Peyer's patch (tissue), 4 donors: ENCODE measurements at regions not wholly inside any gene's neighbourhood (a gene's known extent, or its start where the extent isn't known, plus 50 kb on each side); places are given as distances from the start of the nearest gene placed in this dataset.

Source experiments
- DNase-seq, 3 donors: peaks; one replicate each; pipeline ENCODE4 v3.0.0-alpha.2; 2017 to 2019
- H3K27ac ChIP-seq, 4 donors: fragments of 200-600 bp; sonication (generic); one replicate each; pipeline ENCODE4 v1.5.1; 2016 to 2019
- H3K27me3 ChIP-seq, 2 donors: fragments of 200-600 bp; sonication (generic); one replicate each; pipeline ENCODE4 v1.5.1; 2019
- H3K36me3 ChIP-seq, 3 donors: fragments of 200-600 bp; sonication (generic); one replicate each; pipeline ENCODE4 v1.5.1; 2016 to 2019
- H3K4me1 ChIP-seq, 4 donors: fragments of 200-600 bp; sonication (generic); one replicate each; pipeline ENCODE4 v1.5.1; 2016 to 2019
- H3K4me3 ChIP-seq, 4 donors: fragments of 200-600 bp; sonication (generic); 1 replicate in 3 of 4; 2 replicates in 1 of 4; pipeline ENCODE4 v1.5.1; 2016 to 2019; ENCODE audit warnings: mild to moderate bottlenecking in 1 of 4
- H3K9me3 ChIP-seq, 4 donors: fragments of 200-600 bp; sonication (generic); one replicate each; pipeline ENCODE4 v1.5.1; 2016 to 2019; ENCODE audit warnings: mild to moderate bottlenecking in 1 of 4
- POLR2A ChIP-seq, 2 donors: fragments of 450-650 bp; IDR thresholded peaks; one replicate each; pipeline ENCODE4 v1.5.1; 2017; ENCODE audit warnings: antibody characterized with exemption in 2 of 2, mild to moderate bottlenecking in 2 of 2, moderate library complexity in 2 of 2
- TF ChIP-seq, protein P1 (sequence below), 6 experiments: fragments of 450-650 bp in 4 of 6; fragments of 200-600 bp in 2 of 6; sonication (generic) in 1 of 6; IDR thresholded peaks; one replicate each; pipeline ENCODE4 v1.5.1; 2017 to 2019; ENCODE audit warnings: antibody characterized with exemption in 6 of 6, mild to moderate bottlenecking in 3 of 6, moderate library complexity in 1 of 6

- H3K27ac ChIP-seq: peak overlapping the region in 1 of 4 donors; percentile 83
Observed at GRCh38 chr17:77279448-77280303, 138.9 kb downstream of the SEC14L1 start.

DNA sequence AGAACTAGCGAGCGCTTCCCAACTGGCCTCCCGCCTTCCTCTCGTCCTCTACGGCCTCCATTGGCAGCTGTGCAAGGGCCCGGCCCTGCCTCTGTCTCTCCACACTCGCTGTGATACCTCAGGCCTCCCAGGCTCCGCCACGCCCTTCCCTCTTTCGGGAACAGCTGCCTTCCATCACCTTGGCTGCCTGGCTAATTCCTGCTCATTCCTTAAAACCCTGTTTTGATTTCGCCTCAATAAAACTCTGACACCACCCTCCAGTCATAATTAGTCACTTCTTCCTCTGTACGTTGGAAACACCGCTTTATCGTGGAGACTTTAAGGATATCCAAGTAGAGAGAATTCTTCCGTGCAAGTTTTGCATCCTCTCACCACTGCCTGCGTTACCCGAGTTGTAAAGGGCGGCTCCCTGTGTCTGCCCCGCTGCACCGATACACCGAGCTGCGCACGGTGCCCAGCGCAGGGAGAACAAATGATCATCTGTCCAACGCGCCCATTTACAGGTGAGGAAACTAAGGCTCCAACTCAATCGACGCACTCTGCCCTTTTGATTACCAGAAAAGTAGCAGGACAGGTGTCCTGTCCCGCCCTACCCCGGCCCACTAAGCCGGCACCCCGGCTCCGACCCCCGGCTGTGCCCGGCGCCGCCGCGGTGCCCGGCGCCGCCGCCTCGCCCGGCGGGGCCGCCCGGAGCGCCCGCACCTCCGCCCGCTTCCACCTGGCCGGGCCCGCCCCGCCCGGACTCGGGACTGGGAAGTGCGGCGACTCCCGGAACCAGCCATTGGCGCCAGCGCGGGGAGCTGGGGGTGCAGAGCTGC, 139.7 kb downstream of the SEC14L1 start:
- peak in 2 of 3 donors; percentile 59 to 64 for DNase-seq
- Histone ChIP-seq H3K4me1 (peaks cover 0 to 26% (median 7%) of the 10 kb centered on the region in 4 donors), H3K36me3 (no peaks in the 10 kb centered on the region), H3K27me3 (no peaks in the 10 kb centered on the region), H3K4me3 (peak overlapping the region; percentile 55 to 88 (median 62)), H3K9me3 (no peaks in the 10 kb centered on the region), H3K27ac (peak overlapping the region in 2 of 4 donors; percentile 38 to 83)
- TF ChIP-seq POLR2A (IDR thresholded peaks at IDR 0.05): peak in 1 of 2 donors; percentile 19
- TF ChIP-seq, protein P1, sequence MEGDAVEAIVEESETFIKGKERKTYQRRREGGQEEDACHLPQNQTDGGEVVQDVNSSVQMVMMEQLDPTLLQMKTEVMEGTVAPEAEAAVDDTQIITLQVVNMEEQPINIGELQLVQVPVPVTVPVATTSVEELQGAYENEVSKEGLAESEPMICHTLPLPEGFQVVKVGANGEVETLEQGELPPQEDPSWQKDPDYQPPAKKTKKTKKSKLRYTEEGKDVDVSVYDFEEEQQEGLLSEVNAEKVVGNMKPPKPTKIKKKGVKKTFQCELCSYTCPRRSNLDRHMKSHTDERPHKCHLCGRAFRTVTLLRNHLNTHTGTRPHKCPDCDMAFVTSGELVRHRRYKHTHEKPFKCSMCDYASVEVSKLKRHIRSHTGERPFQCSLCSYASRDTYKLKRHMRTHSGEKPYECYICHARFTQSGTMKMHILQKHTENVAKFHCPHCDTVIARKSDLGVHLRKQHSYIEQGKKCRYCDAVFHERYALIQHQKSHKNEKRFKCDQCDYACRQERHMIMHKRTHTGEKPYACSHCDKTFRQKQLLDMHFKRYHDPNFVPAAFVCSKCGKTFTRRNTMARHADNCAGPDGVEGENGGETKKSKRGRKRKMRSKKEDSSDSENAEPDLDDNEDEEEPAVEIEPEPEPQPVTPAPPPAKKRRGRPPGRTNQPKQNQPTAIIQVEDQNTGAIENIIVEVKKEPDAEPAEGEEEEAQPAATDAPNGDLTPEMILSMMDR (IDR thresholded peaks at IDR 0.05): no peak

More at GRCh38 chr17:77279448-77280303, 138.9 kb downstream of the SEC14L1 start:
- peak in 2 of 3 donors; percentile 54 to 58 for DNase-seq
- no peaks in the 10 kb centered on the region for H3K9me3 ChIP-seq
- TF ChIP-seq, protein P1 (IDR thresholded peaks at IDR 0.05): peak in 2 of 6 experiments; percentile 8 to 13
- TF ChIP-seq POLR2A (IDR thresholded peaks at IDR 0.05): no peak
- no peaks in the 10 kb centered on the region for H3K36me3 ChIP-seq
- H3K4me3 ChIP-seq: peak overlapping the region in 2 of 4 donors; percentile 66 to 88
- peaks cover 0 to 17% (median 7%) of the 10 kb centered on the region in 4 donors for H3K4me1 ChIP-seq
- H3K27me3 ChIP-seq: no peaks in the 10 kb centered on the region

DNA sequence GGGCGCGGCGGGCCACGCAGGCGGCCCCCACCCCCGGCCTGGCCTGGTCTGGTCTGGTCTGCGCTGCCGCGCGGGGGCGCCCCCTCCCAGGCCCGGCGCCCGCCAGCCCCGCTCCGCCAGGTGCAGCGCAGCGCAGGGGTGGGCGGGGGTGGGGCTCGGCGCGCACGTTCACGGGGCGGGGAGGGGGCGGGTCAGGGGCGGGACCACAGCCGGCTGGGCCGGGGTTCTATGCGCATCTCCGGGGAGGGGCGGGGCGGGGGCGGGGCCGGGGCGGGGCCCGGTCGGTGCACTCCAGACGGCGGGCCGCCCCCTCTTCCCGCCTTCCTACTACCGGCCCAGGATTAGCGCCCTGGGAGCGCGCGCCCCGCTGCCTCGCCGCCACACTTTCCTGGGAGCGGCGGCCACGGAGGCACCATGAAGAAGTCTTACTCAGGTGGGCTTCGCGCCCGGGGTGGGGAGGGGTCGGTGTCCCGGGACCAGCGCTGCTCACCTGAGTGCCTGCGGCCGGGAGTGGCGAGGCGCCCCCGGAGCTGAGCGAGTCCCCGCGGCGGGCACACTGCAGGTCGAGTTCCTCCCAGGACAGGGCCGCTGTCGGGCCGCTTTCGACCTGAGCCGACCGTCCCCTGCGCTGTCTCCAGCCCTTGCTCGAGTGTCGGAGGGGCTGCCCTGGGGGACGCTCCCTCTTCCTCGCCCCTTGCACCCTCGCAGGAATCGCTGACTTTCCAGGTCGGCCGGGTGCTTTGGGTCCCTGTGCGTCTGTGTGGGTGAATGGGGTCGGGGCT, 140.5 kb downstream of the SEC14L1 start:
- Histone ChIP-seq H3K27me3 (no peaks in the 10 kb centered on the region), H3K4me3 (peak overlapping the region; percentile 55 to 88 (median 62)), H3K27ac (peak overlapping the region; percentile 38 to 83 (median 76)), H3K36me3 (no peaks in the 10 kb centered on the region), H3K4me1 (peaks cover 0 to 32% (median 7%) of the 10 kb centered on the region in 4 donors), H3K9me3 (no peaks in the 10 kb centered on the region)
- peak; percentile 68 to 88 (median 77) for DNase-seq
- TF ChIP-seq POLR2A (IDR thresholded peaks at IDR 0.05): peak; percentile 48 to 73
- TF ChIP-seq, protein P1 (IDR thresholded peaks at IDR 0.05): peak in 5 of 6 experiments; percentile 22 to 66 (median 53)

- TF ChIP-seq, protein P1 (IDR thresholded peaks at IDR 0.05): peak in 1 of 6 experiments; percentile 11
- TF ChIP-seq POLR2A (IDR thresholded peaks at IDR 0.05): peak in 1 of 2 donors; percentile 11
- H3K4me1 ChIP-seq: peaks cover 0 to 39% (median 7%) of the 10 kb centered on the region in 4 donors
- no peaks in the 10 kb centered on the region for H3K9me3 ChIP-seq
- H3K27ac ChIP-seq: peak overlapping the region; percentile 38 to 83 (median 76)
- DNase-seq: peak in 2 of 3 donors; percentile 65 to 70
- H3K36me3 ChIP-seq: no peaks in the 10 kb centered on the region
- peak overlapping the region; percentile 55 to 88 (median 62) for H3K4me3 ChIP-seq
- no peaks in the 10 kb centered on the region for H3K27me3 ChIP-seq
Observed at GRCh38 chr17:77281904-77282367, 141.2 kb downstream of the SEC14L1 start.
